Stimulated activated naive CD4-positive, alpha-beta T cell (primary cell): ENCODE measurements at regions not wholly inside any gene's neighbourhood (a gene's known extent, or its start where the extent isn't known, plus 50 kb on each side); places are given as distances from the start of the nearest gene placed in this dataset.

Experiments
- DNase-seq, 6 experiments: peaks; one replicate each; lab custom pipeline; 2025; lab: John Stamatoyannopoulos, UW

DNA sequence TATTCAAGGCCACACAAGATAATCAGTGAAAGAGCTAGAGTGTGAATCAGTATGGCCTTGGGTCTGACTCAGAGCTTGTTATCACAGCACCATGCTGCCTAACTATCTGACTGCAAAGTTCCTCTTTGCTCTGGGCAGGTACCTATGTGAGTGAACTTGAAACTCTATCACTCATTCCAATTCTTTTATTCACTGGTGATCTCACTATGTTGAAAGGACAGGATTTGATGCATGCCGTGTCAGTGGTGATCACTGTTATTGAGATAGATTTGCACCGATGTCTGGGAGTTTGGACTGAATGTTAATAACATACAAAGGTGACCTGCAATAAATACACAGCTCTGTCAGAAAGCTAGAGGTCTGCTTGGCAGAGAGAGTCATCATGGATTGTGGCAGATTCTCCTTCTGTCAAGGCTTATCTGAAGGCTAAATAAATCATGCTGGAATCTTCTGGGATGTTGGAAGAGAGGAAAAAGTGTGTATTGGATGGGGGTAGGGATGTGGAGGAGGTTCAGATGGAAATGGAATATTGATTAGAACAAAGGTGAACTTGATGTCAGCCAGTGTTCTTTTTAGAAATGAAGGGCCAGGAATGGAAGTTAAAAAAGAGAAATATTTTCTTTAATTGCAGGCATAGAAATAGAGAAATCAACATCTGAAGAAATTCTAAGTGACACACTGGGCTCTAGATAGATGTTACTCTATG, 91.8 kb upstream of the TNC start:
- no peak for DNase-seq

DNA sequence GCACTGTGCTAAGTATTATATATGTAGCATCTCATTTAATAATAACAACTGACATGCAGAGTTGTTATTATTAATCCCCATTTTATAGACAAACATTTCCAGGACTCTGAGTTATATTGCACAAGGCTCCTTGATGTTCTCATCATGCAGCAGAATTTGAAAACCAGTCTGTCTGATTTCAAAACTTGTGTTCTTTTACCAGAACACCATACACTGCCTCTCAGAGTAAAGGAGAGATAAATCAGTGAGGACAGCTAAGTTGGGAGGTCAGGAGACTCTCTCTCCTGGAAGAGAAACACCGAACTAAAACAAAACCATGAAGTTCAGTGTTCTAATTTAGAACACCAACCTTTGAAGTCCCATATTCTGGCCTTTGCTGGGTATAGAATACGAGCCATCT, 92.7 kb upstream of the TNC start:
- no peak for DNase-seq

DNA sequence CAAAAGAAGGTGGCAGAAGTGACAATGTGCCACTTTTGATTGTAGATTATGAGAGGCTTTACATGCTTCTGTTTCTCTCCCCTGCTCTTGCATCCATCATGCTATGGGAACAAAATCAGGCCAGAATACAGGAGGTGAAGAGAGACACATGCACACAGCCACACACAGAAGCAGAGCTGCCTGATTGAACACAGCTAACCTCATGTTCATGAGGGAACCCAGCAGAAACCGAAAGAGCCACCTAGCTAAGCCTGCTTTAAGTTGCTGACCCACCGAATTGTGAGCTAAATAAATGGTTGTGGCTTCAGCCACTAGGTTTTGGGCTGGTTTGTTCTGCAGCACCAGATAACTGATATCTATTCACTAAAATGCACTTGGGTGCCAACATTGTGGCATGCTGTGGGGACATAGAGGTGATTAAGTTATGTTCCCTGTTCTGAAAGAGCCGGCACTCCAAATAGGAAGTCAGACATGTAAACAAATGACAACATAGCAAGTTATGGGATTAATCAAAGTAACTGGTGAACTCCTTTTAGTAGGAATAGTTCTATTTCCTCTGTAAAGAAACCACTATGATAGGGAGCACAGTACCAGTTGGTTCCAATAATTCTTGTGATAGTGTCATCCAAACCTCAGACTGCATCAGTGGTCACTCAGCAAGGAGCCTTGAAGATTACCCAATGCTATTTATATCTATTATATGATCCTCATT, 93.6 kb upstream of the TNC start:
- DNase-seq = no peak

DNA sequence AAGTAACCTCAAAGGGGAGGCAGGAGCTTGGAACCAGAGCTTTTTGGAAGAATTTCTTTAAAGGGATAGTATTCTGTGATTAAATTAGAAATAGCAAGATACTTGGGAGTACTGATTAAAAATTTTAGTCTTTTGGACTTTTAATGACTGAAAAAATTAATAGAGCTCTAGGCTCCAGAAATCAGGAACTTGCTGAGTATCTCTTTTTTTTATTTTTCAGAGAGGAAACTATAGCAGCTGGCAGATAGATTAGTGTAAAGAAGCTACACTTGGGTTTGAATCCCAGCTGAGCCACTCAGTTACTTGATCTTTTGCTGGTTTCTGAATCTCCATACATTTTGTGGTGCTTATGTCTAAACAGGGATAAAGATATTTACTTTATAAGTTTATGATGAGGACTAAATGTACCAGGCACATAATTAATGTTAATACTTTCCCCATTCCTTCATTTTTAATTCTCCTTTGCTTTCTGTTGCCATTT, 94.2 kb upstream of the TNC start:
- DNase-seq = no peak

DNA sequence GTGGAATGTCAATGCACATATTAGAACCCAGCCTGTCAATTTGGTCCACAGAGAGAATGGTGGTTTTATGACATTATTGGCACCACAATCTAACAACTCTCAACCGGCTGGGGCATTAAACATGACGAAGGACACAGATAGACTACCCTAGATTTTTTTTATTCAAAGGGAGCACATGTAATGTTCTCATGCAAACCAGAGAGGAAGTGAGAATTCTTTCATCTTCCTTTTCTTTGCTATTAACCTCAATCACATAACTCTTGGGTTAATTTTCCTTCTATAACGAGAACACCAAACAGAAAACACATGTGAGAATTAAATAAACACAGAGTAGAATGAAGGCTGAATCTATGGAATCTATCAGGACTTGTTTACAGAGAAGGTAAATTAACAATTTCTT, 94.9 kb upstream of the TNC start:
- DNase-seq = no peak

DNA sequence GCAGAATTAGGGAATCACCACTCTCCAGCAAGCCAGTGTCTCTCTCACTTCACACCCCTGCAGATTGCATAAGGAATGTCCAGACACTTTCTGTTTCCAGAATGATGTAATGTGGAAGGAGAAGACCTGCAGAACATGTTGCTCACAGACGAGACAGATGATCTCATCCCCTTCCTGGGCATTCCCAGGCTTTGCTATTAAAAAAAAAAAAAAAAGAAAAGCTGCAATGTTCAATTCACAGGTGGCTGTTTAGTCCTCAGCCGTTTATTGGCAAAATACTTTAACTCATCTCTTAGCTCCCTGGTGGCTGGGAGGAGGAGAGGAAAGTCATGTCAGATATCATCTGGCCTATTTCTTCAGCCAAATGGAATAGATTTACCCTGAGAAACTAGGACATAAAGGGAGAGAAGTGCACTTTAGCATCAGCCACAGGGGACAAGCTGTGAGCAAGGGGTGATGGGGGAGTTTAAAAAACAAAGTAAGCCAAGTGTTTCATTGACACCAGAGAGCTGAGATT, 95.9 kb upstream of the TNC start:
- DNase-seq = no peak

DNA sequence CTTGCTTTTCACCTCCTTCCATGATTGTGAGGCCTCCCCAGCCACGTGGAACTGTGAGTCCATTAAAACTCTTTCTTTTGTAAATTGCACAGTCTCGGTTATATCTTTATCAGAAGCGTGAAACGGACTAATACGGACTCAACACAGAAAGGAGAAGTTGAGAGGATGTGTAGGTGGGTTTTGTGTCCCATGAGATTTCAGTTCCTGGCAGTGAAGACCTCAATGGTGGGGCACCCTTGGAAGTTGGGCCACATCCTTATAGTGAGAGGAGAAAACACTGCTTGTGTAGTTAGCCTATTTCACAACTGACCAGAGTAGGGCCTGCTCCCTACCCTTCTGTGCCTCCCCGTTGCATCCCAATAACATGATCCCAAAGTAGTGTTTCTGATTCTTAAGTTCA, 98.9 kb upstream of the TNC start:
- DNase-seq = no peak

DNA sequence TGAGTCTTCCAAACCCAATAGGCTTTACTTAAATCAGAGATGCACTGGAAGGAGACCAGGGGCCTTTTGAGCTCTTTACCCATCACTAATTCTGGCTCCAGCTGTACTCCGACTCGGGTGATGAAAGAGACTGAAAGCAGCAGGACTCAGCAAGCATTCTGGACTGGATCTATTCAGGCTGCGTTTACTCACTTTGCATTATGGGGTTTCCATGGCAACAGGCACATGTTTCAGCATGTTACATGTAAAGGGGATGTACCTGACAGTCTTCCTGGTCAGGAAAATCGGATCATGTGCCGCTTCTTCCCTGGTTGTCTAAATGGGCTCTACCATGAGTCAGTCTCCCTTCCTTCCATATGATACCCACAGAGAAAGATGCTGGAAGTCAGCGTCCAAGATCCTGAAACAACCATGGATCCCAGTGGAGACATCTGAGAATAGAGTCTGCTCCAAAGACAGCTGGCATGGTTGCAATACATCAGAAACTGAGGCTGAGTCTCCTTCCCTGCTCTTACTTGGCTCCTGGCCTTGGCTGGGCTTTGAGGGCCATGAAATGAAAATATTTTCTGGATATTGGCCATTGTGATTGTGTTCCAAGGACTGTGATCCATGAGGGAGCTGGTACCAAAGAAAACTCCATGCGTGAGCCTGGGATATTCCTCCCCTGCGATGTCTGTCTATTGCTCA, 102.5 kb upstream of the TNC start:
- no peak for DNase-seq

DNA sequence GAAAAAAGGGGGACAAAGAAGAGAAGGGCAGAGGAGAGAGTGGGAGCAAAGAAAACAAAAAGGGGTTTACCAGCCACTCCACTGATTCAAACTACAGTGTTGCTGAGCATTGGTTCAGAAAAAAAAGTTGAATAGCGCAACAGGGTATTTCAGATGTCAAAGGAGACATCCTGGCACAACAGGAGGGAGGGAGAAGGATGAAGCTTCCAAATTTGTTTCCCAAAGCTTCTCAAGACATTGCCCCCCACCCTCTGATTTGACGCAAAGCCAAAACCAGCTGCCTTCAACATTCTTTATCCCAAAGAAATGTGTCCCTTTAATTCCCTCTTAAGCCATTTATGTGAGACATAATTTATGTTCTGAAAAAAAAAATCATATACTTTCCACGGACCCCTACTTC, 105.5 kb upstream of the TNC start:
- DNase-seq = no peak

DNA sequence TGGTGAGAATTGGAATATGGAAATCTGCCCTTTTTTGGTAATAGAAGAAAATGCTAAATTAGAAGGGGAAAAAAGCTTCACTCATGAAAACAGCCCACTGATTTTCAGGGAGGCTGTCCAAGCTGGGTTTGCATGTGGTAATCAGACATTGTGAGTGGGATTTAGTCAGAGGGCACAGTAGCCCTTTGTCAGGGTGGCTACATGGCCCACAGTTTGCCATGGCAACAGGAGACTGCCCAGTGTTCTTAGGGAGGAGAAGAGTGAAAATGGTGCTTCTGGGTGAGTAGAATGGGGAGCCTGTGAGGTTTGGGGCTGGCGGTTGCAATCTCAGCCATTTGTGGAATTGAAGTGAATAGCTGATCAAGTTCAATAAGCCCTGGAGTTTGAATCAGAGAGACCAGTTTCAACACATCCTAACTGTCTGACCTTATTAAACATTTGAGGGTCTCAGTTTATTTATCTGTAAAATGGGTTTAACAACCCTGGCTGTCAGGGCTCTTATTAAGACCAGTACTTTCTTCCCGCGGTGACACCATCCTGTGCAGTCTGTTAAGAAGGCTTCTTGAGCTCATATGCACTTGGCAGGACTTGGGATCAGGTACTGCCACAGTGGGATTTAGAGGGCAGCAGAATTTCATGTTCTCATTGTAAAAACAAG, 107.6 kb upstream of the TNC start:
- no peak for DNase-seq

DNA sequence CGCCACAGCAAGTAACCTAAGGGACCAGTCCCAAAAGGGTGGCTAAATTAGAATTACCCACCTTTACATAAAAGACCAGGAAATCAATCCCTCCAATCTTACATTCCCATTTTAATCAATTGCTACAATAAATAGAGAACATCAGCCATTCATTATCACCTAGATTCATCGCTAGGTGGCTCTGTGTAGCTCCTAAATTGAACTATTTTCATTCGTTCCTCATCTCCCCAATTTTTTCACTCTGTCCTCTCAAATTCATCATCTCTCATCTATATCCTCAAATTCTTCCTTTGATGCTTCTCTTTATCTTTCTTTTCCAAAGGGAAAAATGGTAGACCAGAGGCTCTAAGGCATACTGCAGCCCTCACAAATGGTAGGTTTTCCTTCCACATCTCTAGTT, 108.2 kb upstream of the TNC start:
- DNase-seq = no peak

DNA sequence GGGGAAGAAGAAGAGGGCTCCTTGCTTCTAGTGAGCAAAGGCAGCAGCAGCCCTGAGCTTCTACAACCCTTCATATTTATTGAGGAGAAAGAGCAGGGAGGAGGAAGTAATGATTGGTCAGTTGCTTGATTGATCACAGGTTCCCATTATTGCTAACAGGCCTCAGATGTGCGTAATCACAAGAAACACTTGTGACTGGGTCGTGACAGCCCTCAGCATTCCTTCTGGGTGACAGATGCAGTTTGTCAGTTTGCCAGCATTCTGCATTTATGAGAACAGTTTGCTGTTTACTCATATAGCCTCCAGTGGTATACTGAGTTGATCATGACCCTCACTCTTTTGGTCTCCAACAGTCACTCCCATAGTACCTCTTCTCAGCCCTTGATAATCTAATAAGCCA, 111.5 kb upstream of the TNC start:
- no peak for DNase-seq

DNA sequence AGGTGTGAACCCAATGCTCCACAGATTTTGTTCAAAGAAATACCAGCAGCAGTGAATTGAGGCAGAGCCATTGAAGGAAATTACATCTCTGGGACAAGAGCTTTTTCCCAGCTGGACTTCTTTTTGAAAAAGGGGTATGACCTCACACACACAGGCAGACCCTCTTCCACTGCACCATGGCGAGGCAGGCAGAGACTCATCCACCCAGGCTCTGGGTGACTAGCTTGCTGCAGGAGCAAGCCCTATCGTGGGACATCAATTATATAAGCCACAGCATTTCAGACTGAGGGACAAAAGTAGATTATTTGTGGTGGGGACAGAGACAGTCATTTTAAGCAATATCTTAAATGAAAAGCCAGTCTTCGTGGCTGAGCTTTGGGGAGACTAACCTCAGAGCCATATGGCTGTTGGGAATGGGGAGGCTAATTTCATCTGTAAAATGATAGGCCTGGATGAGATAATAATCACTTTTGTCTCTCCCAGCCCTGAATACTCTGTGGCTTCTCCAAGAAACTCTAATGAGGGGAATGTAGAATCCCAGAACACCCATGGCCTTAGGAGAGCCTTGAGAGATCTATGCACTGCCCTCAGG, 113.1 kb upstream of the TNC start:
- DNase-seq = no peak

DNA sequence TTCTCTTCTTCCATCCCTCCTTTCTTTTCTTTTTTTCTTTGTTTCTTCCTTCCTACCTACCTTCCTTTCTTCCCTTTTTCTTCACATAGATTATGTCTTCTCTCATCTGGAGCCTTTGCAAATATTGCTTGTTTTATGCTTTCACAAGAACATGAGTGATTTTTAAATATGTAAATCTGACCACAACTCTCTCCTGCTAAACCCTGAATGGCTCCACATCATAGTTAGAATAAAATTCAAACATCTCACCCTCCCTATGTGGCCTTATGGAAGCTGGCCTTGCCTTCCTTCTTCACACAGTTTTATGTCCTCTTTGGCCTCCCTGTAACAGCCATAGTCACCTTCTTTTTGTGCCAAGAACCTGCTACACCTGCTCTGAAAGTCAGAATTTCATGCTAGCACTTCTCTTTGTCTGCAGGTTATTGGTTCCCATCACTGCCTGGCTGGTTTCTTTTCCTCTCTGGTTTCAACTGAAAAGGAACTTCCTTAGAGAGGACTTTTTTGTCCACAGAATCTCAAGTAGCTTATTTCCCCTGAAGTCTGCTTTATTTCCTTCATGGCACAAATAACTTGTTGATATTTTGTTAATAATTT, 114.3 kb upstream of the TNC start:
- DNase-seq = no peak

DNA sequence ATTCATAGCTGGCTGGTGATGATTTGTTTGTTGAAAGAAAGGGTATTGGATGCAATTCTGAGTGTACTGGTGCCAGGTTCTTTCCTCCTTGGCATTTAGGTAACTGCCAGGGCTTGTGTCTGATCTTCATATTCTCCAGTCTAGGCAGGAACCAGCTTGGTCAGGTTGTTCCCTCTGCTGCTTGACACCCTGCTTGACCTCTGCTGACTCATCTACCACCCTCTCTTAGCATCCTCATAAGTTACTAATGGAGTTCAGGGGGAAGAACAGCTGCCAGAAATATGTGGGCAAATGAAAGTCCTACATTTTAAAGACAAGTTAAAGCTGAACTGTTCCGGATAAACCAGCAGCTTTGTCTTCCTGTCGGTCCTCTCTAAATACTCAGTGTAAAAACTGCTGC, 116.1 kb upstream of the TNC start:
- no peak for DNase-seq

DNA sequence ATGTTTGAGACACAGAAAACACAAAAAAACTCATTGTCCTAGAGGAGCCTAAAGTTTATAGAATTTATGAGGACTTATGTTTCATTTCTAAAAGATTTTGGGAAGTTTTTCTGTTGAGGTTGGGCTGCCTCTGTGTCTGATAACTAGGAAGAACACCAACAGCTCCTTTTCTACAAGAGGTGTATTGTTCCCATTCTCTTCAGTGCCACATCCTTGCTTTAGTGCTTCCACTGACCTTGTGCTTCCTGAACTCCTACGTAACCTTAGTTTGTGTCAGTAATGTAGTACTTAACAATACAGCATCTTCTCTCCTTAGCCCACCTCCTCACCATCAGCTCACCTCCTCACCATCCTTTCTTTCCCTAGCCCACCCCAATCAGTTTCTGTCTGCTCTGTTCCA, 117.3 kb upstream of the TNC start:
- no peak for DNase-seq

DNA sequence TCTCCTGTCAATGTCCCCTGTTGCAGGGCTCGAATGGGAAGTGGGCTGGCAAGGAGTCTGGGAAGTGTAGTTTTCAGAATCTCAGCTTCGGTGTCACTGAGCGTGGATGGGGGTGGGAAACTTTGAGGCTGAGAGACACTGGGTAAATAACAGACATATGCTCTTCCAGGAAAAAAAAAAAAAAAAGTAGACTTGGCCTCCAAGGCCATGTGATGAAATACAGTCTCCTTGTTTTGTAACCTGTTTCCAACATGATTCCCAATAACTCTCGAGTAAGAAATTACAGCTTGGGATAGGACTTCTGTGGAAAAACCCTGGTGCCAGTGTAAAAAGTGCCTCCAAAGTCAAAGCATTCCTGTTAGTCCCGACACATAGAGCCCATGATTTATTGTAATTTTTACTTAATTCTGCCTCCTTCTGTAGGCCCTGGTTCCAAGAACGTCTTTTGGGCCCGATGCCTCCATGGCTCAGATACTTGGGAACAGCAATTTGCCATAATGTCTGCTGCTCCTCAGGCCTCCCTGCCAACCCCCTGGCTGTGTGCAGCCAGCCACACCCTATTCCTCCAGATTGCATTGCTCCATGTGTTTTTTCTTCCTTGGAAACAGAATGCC, 119.5 kb upstream of the TNC start:
- no peak for DNase-seq

DNA sequence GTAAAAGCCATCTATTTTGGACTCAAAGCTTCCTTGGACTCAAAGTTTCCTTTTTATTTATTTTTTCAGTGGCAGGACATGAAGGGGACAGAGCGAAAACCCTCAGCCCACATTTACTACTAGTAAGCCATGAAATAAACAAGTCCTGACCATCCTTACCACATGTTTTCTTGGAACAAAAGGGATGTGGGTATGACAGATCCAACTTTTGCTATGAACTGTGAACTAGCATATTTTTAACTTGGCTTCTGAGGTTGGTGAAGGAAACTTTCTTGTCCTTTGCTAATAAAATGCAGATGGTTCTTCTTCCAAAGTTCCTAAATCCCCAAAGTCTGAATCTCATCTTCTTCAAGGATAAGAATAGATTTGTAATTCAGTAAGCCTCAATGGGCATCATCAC, 122.7 kb upstream of the TNC start:
- DNase-seq = no peak

DNA sequence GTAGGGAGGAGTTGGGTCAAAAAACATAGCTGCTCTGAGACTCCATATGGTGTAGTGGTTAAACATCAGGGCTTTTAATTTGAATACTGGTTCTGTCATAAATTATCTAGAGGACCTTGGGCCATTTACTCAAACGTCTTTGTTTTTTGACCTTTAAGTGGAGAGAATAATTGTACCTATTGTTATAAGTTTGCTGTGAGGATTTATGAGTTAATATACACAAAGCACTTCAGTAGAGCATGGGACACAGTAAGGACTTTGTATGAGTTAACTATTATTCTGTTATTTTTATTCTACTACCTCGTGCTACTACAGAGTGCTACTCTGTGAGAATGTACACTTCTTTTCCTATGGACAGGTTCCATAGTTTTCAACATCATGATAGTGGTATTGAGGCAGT, 123.7 kb upstream of the TNC start:
- no peak for DNase-seq

DNA sequence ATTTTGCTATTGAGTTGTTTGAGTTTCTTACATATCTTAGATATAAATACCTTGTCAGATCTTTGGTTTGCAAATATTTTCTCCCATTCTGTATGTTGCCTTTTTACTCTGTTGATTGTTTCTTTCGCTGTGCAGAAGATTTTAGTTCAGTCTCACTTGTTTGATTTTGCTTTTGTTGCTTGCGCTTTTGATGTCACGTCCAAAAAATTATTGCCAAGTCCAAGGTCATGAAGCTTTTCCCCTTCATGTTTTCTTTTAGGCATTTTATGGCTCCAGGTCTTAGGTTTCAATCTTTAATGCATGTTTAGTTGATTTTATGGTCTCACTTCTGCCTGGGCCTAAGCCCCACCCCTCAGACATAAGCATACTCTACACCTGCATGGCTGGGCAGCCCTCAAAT, 131.5 kb upstream of the TNC start:
- no peak for DNase-seq

DNA sequence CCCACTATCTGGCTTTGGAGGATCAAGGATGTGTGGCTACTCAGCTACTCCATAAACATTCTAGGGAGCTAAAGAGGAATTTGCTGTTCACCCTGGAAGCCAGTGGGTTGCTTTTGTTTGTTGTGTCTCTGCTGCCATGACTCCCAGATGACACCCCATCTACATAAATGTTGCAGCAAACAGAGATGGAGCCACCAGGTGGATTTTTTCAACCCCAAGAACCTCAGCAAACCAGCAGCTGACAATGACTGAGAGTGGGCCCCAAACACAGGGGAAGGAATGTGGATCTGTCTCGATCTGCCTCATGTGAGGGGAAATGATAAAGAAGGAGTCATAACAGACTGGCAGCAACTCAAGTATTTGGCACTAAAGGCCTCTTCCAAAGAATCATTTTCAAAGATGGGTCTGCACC, 132.7 kb upstream of the TNC start:
- no peak for DNase-seq
